ENCODE measurements at regions not wholly inside any gene's neighbourhood (a gene's known extent, or its start where the extent isn't known, plus 50 kb on each side); places are given as distances from the start of the nearest gene placed in this dataset.

GRCh38 chrX:81957900-81958545 is 756.1 kb downstream of the SH3BGRL start:
- peak; percentile 72 for TF ChIP-seq CTCF (IDR thresholded peaks at IDR 0.05; ENCODE audit: low read depth, low read length)
- TF ChIP-seq EZH2phosphoT487 (IDR thresholded peaks at IDR 0.05; ENCODE audit: low read depth): no peak

Measured in OCI-LY3 (cell line).